ENCODE measurements at regions not wholly inside any gene's neighbourhood (a gene's known extent, or its start where the extent isn't known, plus 50 kb on each side); places are given as distances from the start of the nearest gene placed in this dataset.

GRCh38 chr5:118115791-118116190 lies 872.6 kb downstream of the DTWD2 start:
- no peak for FAIRE-seq
- H3K4me1 ChIP-seq (ENCODE audit: control insufficient read depth, insufficient read depth, low read length) = no peaks in the 10 kb centered on the region
- no peaks in the 10 kb centered on the region for H3K36me3 ChIP-seq (ENCODE audit: control insufficient read depth in 2 of 2, insufficient read depth in 2 of 2, low read length in 1 of 2)
- H2AFZ ChIP-seq (ENCODE audit: control insufficient read depth, low read depth, low read length) = no peak overlapping the region
- 10% methylated on average over 4 of the region's 4 CpGs for WGBS (ENCODE audit: insufficient coverage, insufficient replicate concordance, low lambda C conversion rate, missing lambda C conversion rate)
- POLR2A ChIA-PET = no interaction called here
- H3K9ac ChIP-seq (ENCODE audit: control insufficient read depth, insufficient read depth, low read length) = no peak overlapping the region
- ATAC-seq = no peak
- DNase-seq (ENCODE audit: low read depth, low spot score) = no peak
- H3K27ac ChIP-seq (ENCODE audit: control insufficient read depth, insufficient read depth) = no peak overlapping the region
- H3K27me3 ChIP-seq (replicated peaks in 1 of 2; ENCODE audit: control insufficient read depth in 2 of 2, insufficient read depth in 2 of 2, low read length in 1 of 2) = no peaks in the 10 kb centered on the region
- RAD21 ChIA-PET (ENCODE audit: unreplicated experiment) = no interaction called here
- no peaks in the 10 kb centered on the region for H3K79me2 ChIP-seq (ENCODE audit: control insufficient read depth, insufficient read depth, low read length)
- intact Hi-C loops (cut with micrococcal nuclease; ENCODE audit: unreplicated experiment) (no loop called here), in situ Hi-C loops (cut with MboI) (no loop called here)
- no peaks in the 10 kb centered on the region for H3K9me3 ChIP-seq (replicated peaks; ENCODE audit: control insufficient read depth, insufficient read depth, low read length)
- SMC1A ChIA-PET (ENCODE audit: uncharacterized antibody, unreplicated experiment) = no interaction called here
- H3K4me3 ChIP-seq = no peak overlapping the region
- no TSS peak for BruUV-seq (replicated peaks)
- CTCF ChIA-PET = no interaction called here
- H3K4me2 ChIP-seq (ENCODE audit: control insufficient read depth, insufficient read depth) = no peak overlapping the region
- H4K20me1 ChIP-seq (ENCODE audit: control insufficient read depth, insufficient read depth) = no peaks in the 10 kb centered on the region
- TF ChIP-seq SKIL (IDR thresholded peaks at IDR 0.05; ENCODE audit: low read depth, poor library complexity, severe bottlenecking) (no peak), BCL11A (IDR thresholded peaks at IDR 0.05; ENCODE audit: low read depth, low read length) (no peak), RUNX3 (IDR thresholded peaks at IDR 0.05; ENCODE audit: low read length) (no peak), LARP7 (IDR thresholded peaks at IDR 0.05) (no peak), JUND (IDR thresholded peaks at IDR 0.05; ENCODE audit: low read depth, low read length) (no peak), KLF5 (IDR thresholded peaks at IDR 0.05; ENCODE audit: partially characterized antibody) (no peak), ZNF622 (IDR thresholded peaks at IDR 0.05) (no peak), E4F1 (IDR thresholded peaks at IDR 0.05; ENCODE audit: borderline replicate concordance, partially characterized antibody) (no peak), NFXL1 (IDR thresholded peaks at IDR 0.05; ENCODE audit: borderline replicate concordance) (no peak), MAX (IDR thresholded peaks at IDR 0.05; ENCODE audit: low read depth, low read length) (no peak), PKNOX1 (IDR thresholded peaks at IDR 0.05) (no peak), BCL3 (IDR thresholded peaks at IDR 0.05; ENCODE audit: borderline replicate concordance, insufficient read depth, low read depth, low read length, poor library complexity, severe bottlenecking) (no peak), TCF3 (IDR thresholded peaks at IDR 0.05; ENCODE audit: borderline replicate concordance, insufficient read depth, low read depth, low read length) (no peak), ZNF592 (IDR thresholded peaks at IDR 0.05) (no peak)

Data from GM12878 (cell line).